ENCODE measurements at regions not wholly inside any gene's neighbourhood (a gene's known extent, or its start where the extent isn't known, plus 50 kb on each side); places are given as distances from the start of the nearest gene placed in this dataset.

- CTCF ChIA-PET = no interaction called here
- peaks cover 7% of the 10 kb centered on the region for H3K9me3 Mint-ChIP-seq
- intact Hi-C loops (cut with micrococcal nuclease) = no loop called here
- H3K27ac Mint-ChIP-seq = no peak overlapping the region
- POLR2A ChIA-PET = no interaction called here
- H3K36me3 Mint-ChIP-seq (ENCODE audit: low read depth) = no peaks in the 10 kb centered on the region
- H3K4me1 Mint-ChIP-seq (ENCODE audit: low read depth) = no peaks in the 10 kb centered on the region
- no peak for ATAC-seq
- H3K27me3 Mint-ChIP-seq = no peaks in the 10 kb centered on the region
- no peak overlapping the region for H3K4me3 Mint-ChIP-seq
- no peak for DNase-seq
- TF ChIP-seq, protein P1, sequence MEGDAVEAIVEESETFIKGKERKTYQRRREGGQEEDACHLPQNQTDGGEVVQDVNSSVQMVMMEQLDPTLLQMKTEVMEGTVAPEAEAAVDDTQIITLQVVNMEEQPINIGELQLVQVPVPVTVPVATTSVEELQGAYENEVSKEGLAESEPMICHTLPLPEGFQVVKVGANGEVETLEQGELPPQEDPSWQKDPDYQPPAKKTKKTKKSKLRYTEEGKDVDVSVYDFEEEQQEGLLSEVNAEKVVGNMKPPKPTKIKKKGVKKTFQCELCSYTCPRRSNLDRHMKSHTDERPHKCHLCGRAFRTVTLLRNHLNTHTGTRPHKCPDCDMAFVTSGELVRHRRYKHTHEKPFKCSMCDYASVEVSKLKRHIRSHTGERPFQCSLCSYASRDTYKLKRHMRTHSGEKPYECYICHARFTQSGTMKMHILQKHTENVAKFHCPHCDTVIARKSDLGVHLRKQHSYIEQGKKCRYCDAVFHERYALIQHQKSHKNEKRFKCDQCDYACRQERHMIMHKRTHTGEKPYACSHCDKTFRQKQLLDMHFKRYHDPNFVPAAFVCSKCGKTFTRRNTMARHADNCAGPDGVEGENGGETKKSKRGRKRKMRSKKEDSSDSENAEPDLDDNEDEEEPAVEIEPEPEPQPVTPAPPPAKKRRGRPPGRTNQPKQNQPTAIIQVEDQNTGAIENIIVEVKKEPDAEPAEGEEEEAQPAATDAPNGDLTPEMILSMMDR (IDR thresholded peaks at IDR 0.05) = no peak
Measured at GRCh38 chr16:7206469-7206868, 126.2 kb upstream of the RBFOX1 start.

DNA sequence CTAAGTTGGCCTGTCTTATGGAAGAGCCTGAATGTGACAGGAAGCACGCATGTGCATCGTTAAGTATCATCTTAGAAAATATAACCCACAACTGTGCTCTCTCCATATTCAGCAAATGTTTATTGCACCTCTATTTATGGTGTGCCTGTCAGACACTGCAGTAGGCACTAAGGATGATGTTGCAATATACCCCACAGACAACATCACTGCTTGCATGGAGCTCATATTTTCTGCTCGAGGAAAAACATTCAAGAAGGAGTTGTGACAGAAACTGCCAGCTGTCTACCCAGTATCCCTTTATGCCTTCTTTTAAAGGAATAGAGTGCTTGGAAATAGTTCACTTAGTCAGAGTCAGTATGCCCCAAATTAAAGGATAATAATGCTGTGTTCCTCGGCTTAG is 132.3 kb upstream of the RBFOX1 start:
- TF ChIP-seq, protein P1 (IDR thresholded peaks at IDR 0.05) = no peak
- POLR2A ChIA-PET = no interaction called here
- no peaks in the 10 kb centered on the region for H3K4me1 Mint-ChIP-seq (ENCODE audit: low read depth)

GRCh38 chr16:7185689-7186088 is 147.0 kb upstream of the RBFOX1 start:
- intact Hi-C loops (cut with micrococcal nuclease) = no loop called here
- ATAC-seq (no peak), DNase-seq (no peak)
- Mint-ChIP-seq H3K4me3 (no peak overlapping the region), H3K27me3 (no peaks in the 10 kb centered on the region), H3K4me1 (ENCODE audit: low read depth) (no peaks in the 10 kb centered on the region), H3K36me3 (ENCODE audit: low read depth) (no peaks in the 10 kb centered on the region), H3K9me3 (peaks cover 28% of the 10 kb centered on the region), H3K27ac (no peak overlapping the region)
- TF ChIP-seq, protein P1 (IDR thresholded peaks at IDR 0.05) = no peak
- CTCF ChIA-PET = no interaction called here
- POLR2A ChIA-PET = no interaction called here

More for the DNA sequence above, 132.3 kb upstream of the RBFOX1 start:
- H3K27me3 Mint-ChIP-seq = no peaks in the 10 kb centered on the region
- no peak overlapping the region for H3K4me3 Mint-ChIP-seq
- CTCF ChIA-PET = no interaction called here
- no peak for ATAC-seq
- H3K36me3 Mint-ChIP-seq (ENCODE audit: low read depth) = no peaks in the 10 kb centered on the region
- peaks cover 13% of the 10 kb centered on the region for H3K9me3 Mint-ChIP-seq
- intact Hi-C loops (cut with micrococcal nuclease) = no loop called here
- H3K27ac Mint-ChIP-seq = no peak overlapping the region
- no peak for DNase-seq

DNA sequence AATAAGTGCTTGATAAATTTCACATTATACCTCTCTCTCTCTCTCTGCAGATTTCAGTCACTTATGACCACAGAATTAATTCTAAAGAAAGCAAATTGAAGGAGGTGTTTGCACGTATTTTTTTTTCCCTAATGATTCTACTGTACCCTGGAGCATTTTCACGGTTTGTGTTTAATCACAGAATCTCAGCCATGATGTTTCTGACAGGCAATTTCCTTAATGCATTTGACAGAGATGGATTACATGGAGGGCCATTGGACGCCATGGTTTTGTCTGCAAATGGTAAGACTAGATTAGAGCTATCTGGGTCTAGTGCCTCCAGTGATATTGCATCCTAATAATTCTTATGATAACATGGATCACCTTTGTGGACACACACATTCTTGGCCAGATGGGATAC is 147.5 kb upstream of the RBFOX1 start:
- intact Hi-C loops (cut with micrococcal nuclease) = no loop called here
- H3K4me1 Mint-ChIP-seq (ENCODE audit: low read depth) = no peaks in the 10 kb centered on the region
- ATAC-seq = no peak
- DNase-seq = no peak
- no peaks in the 10 kb centered on the region for H3K27me3 Mint-ChIP-seq
- H3K4me3 Mint-ChIP-seq = no peak overlapping the region
- H3K27ac Mint-ChIP-seq = no peak overlapping the region
- H3K36me3 Mint-ChIP-seq (ENCODE audit: low read depth) = no peaks in the 10 kb centered on the region
- ChIA-PET POLR2A (no interaction called here), CTCF (no interaction called here)
- peaks cover 27% of the 10 kb centered on the region for H3K9me3 Mint-ChIP-seq
- TF ChIP-seq, protein P1 (IDR thresholded peaks at IDR 0.05) = no peak

- Mint-ChIP-seq H3K27ac (no peak overlapping the region), H3K27me3 (no peaks in the 10 kb centered on the region), H3K4me3 (no peak overlapping the region), H3K36me3 (ENCODE audit: low read depth) (no peaks in the 10 kb centered on the region), H3K9me3 (peaks cover 23% of the 10 kb centered on the region), H3K4me1 (ENCODE audit: low read depth) (no peaks in the 10 kb centered on the region)
- no peak for ATAC-seq
- intact Hi-C loops (cut with micrococcal nuclease) = no loop called here
- CTCF ChIA-PET = no interaction called here
- TF ChIP-seq, protein P1 (IDR thresholded peaks at IDR 0.05) = no peak
- POLR2A ChIA-PET = no interaction called here
- DNase-seq = no peak
Measured at GRCh38 chr16:7183768-7184167, 148.9 kb upstream of the RBFOX1 start.

Measured in activated CD8-positive, alpha-beta T cell treated with anti-CD3 and anti-CD28 coated beads for 36 hours (primary cell).